ENCODE measurements at regions not wholly inside any gene's neighbourhood (a gene's known extent, or its start where the extent isn't known, plus 50 kb on each side); places are given as distances from the start of the nearest gene placed in this dataset.
"Not testable (repeated sequence)": the region's sequence is repeated elsewhere in the genome, so short reads cannot be mapped to it uniquely, and the experiment has no call there.

DNA sequence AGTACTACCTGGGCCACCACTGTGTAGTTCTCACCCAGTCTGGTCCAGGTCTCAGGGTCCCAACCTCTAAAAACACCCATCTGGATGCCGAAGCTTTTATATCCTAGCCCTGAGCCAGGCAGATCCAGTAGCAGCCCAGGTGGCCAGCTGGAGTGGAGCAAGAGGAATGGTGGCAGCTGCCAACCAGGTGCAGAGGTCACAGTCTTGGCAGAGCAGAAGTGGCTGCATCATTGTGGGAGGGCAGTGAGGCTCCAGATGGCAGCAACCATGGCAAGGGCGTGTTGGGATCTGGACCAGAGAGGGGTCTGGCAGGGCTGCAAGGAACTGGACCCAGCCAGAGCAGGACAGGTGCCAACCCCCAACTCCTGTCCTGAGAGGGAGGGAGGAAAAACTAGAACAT is 72.2 kb upstream of the AGAP1 start:
- no peak for DNase-seq (ENCODE audit: insufficient read length, low spot score)

DNA sequence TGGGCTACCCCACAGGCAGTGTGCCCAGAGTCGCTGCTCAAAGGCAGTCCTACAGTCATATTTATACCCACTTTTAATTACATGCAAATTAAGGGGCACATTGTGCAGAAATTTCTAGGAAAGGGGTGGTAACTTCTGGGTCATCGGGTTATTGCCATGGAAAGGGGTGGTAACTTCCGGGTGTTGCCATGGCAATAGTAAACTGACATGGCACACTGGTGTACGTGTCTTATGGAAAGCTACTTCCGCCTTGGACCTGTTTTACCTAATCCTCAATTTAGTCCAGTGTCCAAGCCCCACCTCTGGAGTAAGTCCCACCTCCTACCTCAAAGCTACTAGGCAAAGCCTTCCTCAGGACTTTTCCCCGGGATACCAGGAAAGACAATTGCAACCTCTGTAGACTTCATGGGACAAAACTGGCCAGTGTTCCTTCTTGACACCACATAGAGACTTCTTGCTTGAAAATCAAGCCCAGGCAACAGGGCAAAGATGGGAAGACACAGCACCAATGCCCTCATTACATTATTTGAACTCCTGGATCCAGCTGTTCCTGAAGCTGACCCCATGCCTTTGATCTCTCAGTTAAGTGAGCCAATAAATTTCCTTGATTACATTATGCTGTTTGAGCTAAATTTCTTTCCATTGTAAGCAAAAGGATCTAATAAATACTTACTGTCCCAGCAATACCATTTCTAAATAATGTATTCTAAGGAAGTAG is 63.3 kb upstream of the AGAP1 start:
- FAIRE-seq (no peak), DNase-seq (ENCODE audit: insufficient read length, low spot score) (no peak)

More for the DNA sequence above, 72.2 kb upstream of the AGAP1 start:
- FAIRE-seq, result no peak

DNA sequence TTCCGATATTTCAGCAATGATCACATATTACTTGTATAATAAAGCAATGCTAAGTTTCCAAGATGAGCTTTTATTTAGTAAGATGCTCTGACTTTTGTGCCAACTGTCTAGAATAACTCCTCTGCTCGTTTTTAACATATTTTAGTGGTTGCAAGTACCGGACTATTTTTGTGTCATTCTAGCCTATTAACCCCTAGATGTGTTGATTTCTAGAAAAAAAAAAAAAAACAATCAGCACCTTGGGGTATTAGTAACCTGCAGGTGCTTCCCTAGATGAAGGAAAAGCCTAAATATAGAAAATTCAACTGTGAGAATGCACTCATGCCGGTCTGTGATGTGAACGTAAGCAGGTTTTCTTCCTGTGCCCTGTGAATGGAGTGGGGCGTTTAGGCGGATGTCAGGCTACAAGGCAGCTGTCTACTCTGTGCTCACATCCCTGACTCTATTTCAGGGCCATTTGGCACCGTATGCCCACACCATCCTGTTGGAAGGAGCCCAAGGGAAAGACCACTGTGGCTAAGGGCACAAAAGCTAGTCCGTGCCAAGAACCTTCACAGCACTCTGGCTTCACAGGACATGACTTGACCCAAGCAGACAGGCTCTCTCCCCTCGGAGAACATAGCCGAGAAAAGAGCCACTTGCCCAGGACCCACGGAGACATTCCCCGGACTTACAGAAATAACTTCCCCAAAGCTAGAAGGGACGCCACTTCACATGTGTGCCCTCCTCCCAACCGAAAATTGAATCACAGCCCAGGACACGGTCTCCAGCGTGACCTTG is 60.9 kb upstream of the AGAP1 start:
- no peak for FAIRE-seq
- DNase-seq (ENCODE audit: insufficient read length, low spot score), result no peak

DNA sequence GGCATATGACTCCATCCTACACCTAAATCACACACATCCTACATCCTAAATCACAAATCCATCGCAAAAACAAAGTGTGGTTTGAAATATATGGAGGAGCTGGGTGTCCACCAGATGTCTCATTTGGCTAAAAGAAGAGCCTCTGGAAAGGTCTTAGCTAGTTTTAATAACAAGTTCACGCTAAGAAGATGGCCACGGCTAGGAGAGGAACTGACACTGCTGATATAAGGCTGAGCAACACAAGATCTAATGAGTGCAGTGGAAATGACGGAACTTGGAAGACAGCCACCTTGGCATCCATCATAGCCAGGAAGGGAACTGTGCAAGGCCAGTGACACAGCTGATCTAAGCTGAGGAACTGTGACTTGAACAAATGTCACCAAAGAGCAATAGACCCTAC is 60.0 kb upstream of the AGAP1 start:
- FAIRE-seq (no peak), DNase-seq (ENCODE audit: insufficient read length, low spot score) (no peak)

DNA sequence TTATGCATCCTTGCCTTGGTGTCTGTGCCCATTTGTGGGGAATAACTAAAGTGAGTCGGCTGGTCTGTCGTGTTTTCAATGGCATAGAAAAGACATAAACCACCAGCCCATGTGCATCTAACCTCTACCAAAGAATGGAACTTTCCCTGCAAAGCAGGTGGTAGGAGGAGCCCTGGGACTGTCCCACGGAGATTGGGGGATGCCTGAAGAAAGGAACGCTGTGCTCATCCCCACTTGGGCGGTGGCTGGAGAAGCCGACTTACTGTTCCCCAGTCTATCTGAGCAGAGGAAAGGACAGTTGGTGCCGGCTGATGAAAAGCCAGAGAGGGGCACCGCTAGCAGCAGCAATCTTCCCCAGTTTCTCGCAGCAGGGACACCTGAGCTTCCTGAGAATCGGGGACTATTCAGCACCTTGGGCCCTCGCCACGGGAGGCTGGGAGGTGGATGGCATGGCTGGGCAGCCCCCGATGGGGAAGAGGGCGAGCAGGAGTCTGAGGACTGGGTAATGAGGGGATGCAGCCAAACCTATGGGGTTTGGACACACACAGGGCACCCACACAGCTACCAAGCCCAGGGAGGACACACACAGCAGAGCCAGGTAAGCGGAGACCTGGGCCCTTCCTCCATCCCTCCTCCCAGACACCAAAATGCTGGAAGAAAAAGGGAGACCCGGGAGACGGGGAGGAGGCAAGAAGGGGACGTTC is 53.7 kb upstream of the AGAP1 start:
- no peak for FAIRE-seq
- no peak for DNase-seq (ENCODE audit: insufficient read length, low spot score)

DNA sequence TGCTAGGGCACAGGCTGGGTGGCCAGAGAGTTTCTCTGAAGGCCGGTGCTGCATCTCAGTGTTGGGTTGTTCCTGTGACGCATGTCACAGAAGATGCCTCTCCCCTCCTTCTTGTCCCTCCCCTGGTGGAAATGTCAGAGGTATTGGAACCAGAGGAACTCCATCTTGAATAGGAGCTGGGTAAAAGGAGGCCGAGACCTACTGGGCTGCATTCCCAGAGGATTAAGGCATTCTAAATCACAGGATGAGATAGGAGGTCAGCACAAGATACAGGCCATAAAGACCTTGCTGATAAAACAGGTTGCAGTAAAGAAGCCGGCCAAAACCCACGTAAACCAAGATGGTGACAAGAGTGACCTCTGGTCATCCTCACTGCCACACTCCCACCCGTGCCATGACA is 50.3 kb upstream of the AGAP1 start:
- not testable (repeated sequence) for FAIRE-seq; DNase-seq (ENCODE audit: insufficient read length, low spot score)
